Endothelial cell of umbilical vein (primary cell): ENCODE measurements at regions not wholly inside any gene's neighbourhood (a gene's known extent, or its start where the extent isn't known, plus 50 kb on each side); places are given as distances from the start of the nearest gene placed in this dataset.

Source experiments
- BruUV-seq: library from RNA; stranded (reverse); fragments of 400-500 nt; replicated peaks from 2 replicates; lab custom pipeline; 2021; lab: Mats Ljungman, UMichigan
- CTCF ChIA-PET: fragments of 300-600, 350-600 bp; sonication (Branson Sonifier 250); formaldehyde crosslinking; loops from one replicate; lab custom pipeline; 2021; ENCODE audit warnings: antibody characterized with exemption, inconsistent platforms; lab: Charles Lee
- POLR2A ChIA-PET: fragments of 300-600, 350-600 bp; sonication (Branson Sonifier 250); formaldehyde crosslinking; loops from one replicate; lab custom pipeline; 2021; ENCODE audit warnings: antibody characterized with exemption, inconsistent platforms; lab: Charles Lee
- DNase-seq: peaks from one replicate; pipeline ENCODE4 v3.0.0-alpha.2; 2011; ENCODE audit warnings: low read depth, low spot score
- FAIRE-seq: peaks from 2 replicates; lab custom pipeline; 2011; peaks lifted over from hg19 to GRCh38; lab: Jason Lieb, UNC
- H2AFZ ChIP-seq: 2 replicates; pipeline ENCODE4 v1.6.0; 2012; ENCODE audit warnings: low read depth, low read length, control low read depth, inconsistent platforms
- H3K27ac ChIP-seq: 2 replicates; pipeline ENCODE4 v1.5.1; 2011; ENCODE audit warnings: low read depth, mild to moderate bottlenecking, control low read depth, low read length, moderate library complexity; ENCODE audit not compliant: insufficient read depth
- H3K27me3 ChIP-seq, 2 experiments: 2 replicates each; pipeline versions ENCODE4 v1.6.0 to v1.6.1; 2011; ENCODE audit warnings: low read length in 2 of 2, mixed read lengths in 1 of 2; ENCODE audit not compliant: control insufficient read depth in 2 of 2, insufficient read depth in 2 of 2
- H3K36me3 ChIP-seq, 2 experiments: 2 replicates in 1 of 2; 3 replicates in 1 of 2; pipeline ENCODE4 v1.5.1; 2011; ENCODE audit warnings: low read length in 2 of 2, mild to moderate bottlenecking in 1 of 2, moderate library complexity in 1 of 2; ENCODE audit not compliant: control insufficient read depth in 2 of 2, insufficient read depth in 2 of 2; ENCODE audit errors: extremely low read depth in 1 of 2
- H3K4me1 ChIP-seq: 3 replicates; pipeline ENCODE4 v1.5.1; 2011; ENCODE audit warnings: mild to moderate bottlenecking, low read length; ENCODE audit not compliant: control insufficient read depth, insufficient read depth; ENCODE audit errors: extremely low read depth
- H3K4me2 ChIP-seq: 2 replicates; pipeline ENCODE4 v1.6.1; 2011; ENCODE audit warnings: low read length, control low read depth, mixed read lengths; ENCODE audit not compliant: insufficient read depth
- H3K4me3 ChIP-seq, 3 experiments: fragments of 200-600 bp in 1 of 3; sonication (generic), shearing (Covaris generic) in 1 of 3; replicated peaks in 1 of 3; 2 replicates each; pipeline ENCODE4 v1.5.1; 2011 to 2016; ENCODE audit warnings: control low read depth in 3 of 3, low read length in 3 of 3, mild to moderate bottlenecking in 2 of 3, inconsistent platforms in 1 of 3, low read depth in 1 of 3, moderate library complexity in 1 of 3; ENCODE audit not compliant: insufficient read depth in 1 of 3
- H3K79me2 ChIP-seq: 2 replicates; pipeline ENCODE4 v1.6.0; 2012; ENCODE audit warnings: low read length, inconsistent platforms; ENCODE audit not compliant: control insufficient read depth, insufficient read depth
- H3K9ac ChIP-seq: replicated peaks from 2 replicates; pipeline ENCODE3; 2011; ENCODE audit warnings: low read length, control low read depth; ENCODE audit not compliant: insufficient read depth; ENCODE audit errors: extremely low read depth
- H3K9me1 ChIP-seq: replicated peaks from 3 replicates; pipeline ENCODE4 v1.6.0; 2011; ENCODE audit warnings: mild to moderate bottlenecking, low read length; ENCODE audit not compliant: control insufficient read depth, insufficient read depth; ENCODE audit errors: extremely low read depth
- H3K9me3 ChIP-seq: replicated peaks from 2 replicates; pipeline ENCODE4 v1.5.1; 2012; ENCODE audit warnings: low read length, inconsistent platforms; ENCODE audit not compliant: control insufficient read depth, insufficient read depth
- H4K20me1 ChIP-seq: replicated peaks from 2 replicates; pipeline ENCODE3; 2011; ENCODE audit warnings: mild to moderate bottlenecking, low read length; ENCODE audit not compliant: control insufficient read depth, insufficient read depth; ENCODE audit errors: extremely low read depth
- CTCF ChIP-seq, 2 donors: IDR thresholded peaks; 1 replicate in 1 of 2; 2 replicates in 1 of 2; pipeline ENCODE4 v1.5.1; 2011; ENCODE audit warnings: low read length in 2 of 2, mild to moderate bottlenecking in 2 of 2, moderate library complexity in 2 of 2, control low read depth in 1 of 2, inconsistent platforms in 1 of 2, low read depth in 1 of 2; ENCODE audit not compliant: insufficient read depth in 1 of 2; ENCODE audit errors: extremely low read depth in 1 of 2
- EZH2 ChIP-seq: IDR thresholded peaks from 2 replicates; pipeline ENCODE4 v1.6.1; 2012; ENCODE audit warnings: borderline replicate concordance, low read depth, mild to moderate bottlenecking, moderate library complexity, low read length, inconsistent platforms; ENCODE audit not compliant: severe bottlenecking
- FOS ChIP-seq: IDR thresholded peaks from 2 replicates; pipeline ENCODE4 v1.6.1; 2011; ENCODE audit warnings: mild to moderate bottlenecking, low read length, moderate library complexity, borderline replicate concordance; ENCODE audit not compliant: insufficient read depth
- GATA2 ChIP-seq: IDR thresholded peaks from 2 replicates; pipeline ENCODE4 v1.7.0; 2011; ENCODE audit warnings: low read depth, mild to moderate bottlenecking, moderate library complexity, mixed read lengths, low read length; ENCODE audit not compliant: insufficient read length, insufficient read depth
- JUN ChIP-seq: IDR thresholded peaks from 2 replicates; pipeline ENCODE4 v1.6.1; 2011; ENCODE audit warnings: borderline replicate concordance, low read depth; ENCODE audit not compliant: insufficient read length, insufficient read depth
- MYC ChIP-seq: IDR thresholded peaks from one replicate; pipeline ENCODE4 v1.6.1; 2011; ENCODE audit warnings: mild to moderate bottlenecking, low read depth, low read length
- POLR2A ChIP-seq: IDR thresholded peaks from 2 replicates; pipeline ENCODE4 v1.6.1; 2012; ENCODE audit warnings: low read depth, mild to moderate bottlenecking, control low read depth, low read length
- POLR2AphosphoS5 ChIP-seq: IDR thresholded peaks from 2 replicates; pipeline ENCODE4 v1.6.1; 2012; ENCODE audit warnings: low read depth, mild to moderate bottlenecking, control low read depth, low read length, moderate library complexity; ENCODE audit not compliant: insufficient read depth
- dilution Hi-C: fragments of 300-500 bp; cut with MboI; formaldehyde crosslinking; loops from one replicate; pipeline ENCODE4 v1.15.0; 2019; ENCODE audit warnings: low sequenced_read_pairs; ENCODE audit not compliant: extremely low pct_ligation_motif_present
- intact Hi-C: fragments of 100-400 bp; cut with micrococcal nuclease; formaldehyde crosslinking; loops from one replicate; pipeline ENCODE4 v1.10.0; 2022
- TF ChIP-seq, protein P1 (sequence below): IDR thresholded peaks from 2 replicates; pipeline ENCODE4 v1.6.1; 2011; ENCODE audit not compliant: insufficient read depth, insufficient read length

- intact Hi-C loops (no loop called here), dilution Hi-C loops (no loop called here)
- CTCF ChIA-PET = interaction anchor here (0.9 to 2.3 kb wide), 5 partner anchors 9 to 190 kb away, joined by 3 to 13 read pairs (median 4); no protein-coding TSS in a partner anchor
- Histone ChIP-seq H3K79me2 (peaks cover 74% of the 10 kb centered on the region), H3K9ac (no peak overlapping the region), H3K9me3 (no peaks in the 10 kb centered on the region), H3K4me2 (no peak overlapping the region), H3K9me1 (no peaks in the 10 kb centered on the region), H3K36me3 (peaks cover 0 to 2% of the 10 kb centered on the region in 2 experiments), H3K4me3 (no peak overlapping the region), H3K27ac (no peak overlapping the region), H4K20me1 (no peaks in the 10 kb centered on the region), H2AFZ (no peak overlapping the region), H3K4me1 (peaks cover 9% of the 10 kb centered on the region), H3K27me3 (no peaks in the 10 kb centered on the region)
- no TSS peak for BruUV-seq
- TF ChIP-seq EZH2 (no peak), JUN (no peak), MYC (no peak), POLR2A (no peak), CTCF (IDR thresholded peaks at IDR 0.05; ENCODE audit: extremely low read depth in 1 of 2, insufficient read depth in 1 of 2, low read depth in 1 of 2, low read length in 2 of 2) (no peak), FOS (no peak), GATA2 (no peak), POLR2AphosphoS5 (no peak)
- TF ChIP-seq, protein P1, sequence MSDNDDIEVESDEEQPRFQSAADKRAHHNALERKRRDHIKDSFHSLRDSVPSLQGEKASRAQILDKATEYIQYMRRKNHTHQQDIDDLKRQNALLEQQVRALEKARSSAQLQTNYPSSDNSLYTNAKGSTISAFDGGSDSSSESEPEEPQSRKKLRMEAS = no peak
- POLR2A ChIA-PET = no interaction called here
- FAIRE-seq = no peak
- no peak for DNase-seq
These were observed 174.7 kb upstream of the IL12A start for GRCh38 chr3:159813822-159814531.
